ENCODE measurements at regions not wholly inside any gene's neighbourhood (a gene's known extent, or its start where the extent isn't known, plus 50 kb on each side); places are given as distances from the start of the nearest gene placed in this dataset.

GRCh38 chr9:99411068-99411467, 189.0 kb downstream of the SEC61B start:
- H3K4me1 ChIP-seq (ENCODE audit: control insufficient read depth, insufficient read depth, low read length), result peaks cover 6% of the 10 kb centered on the region
- H3K36me3 ChIP-seq (ENCODE audit: control insufficient read depth, insufficient read depth, low read length), result no peaks in the 10 kb centered on the region
- 82% methylated on average over 1 of the region's 1 CpG; no CpG with 5 or more reads in 1 of the 2 experiments for WGBS, 2 experiments
- H3K9me3 ChIP-seq (ENCODE audit: control insufficient read depth, low read length), result no peaks in the 10 kb centered on the region
- H3K4me3 ChIP-seq (ENCODE audit: insufficient read depth, low read depth, low read length), result no peak overlapping the region
- H3K27ac ChIP-seq (ENCODE audit: insufficient read depth, low read depth, low read length, poor library complexity, severe bottlenecking), result no peak overlapping the region
- H3K27me3 ChIP-seq (ENCODE audit: control insufficient read depth, insufficient read depth, low read length, poor library complexity, severe bottlenecking), result peaks cover 54% of the 10 kb centered on the region

- H3K4me1 ChIP-seq (ENCODE audit: control insufficient read depth, insufficient read depth, low read length), result peaks cover 6% of the 10 kb centered on the region
- H3K27me3 ChIP-seq (ENCODE audit: control insufficient read depth, insufficient read depth, low read length, poor library complexity, severe bottlenecking), result peaks cover 48% of the 10 kb centered on the region
- 71 to 78% methylated on average over 8 of the region's 8 CpGs for WGBS, 2 experiments
- no peak overlapping the region for H3K4me3 ChIP-seq (ENCODE audit: insufficient read depth, low read depth, low read length)
- H3K9me3 ChIP-seq (ENCODE audit: control insufficient read depth, low read length), result no peaks in the 10 kb centered on the region
- no peaks in the 10 kb centered on the region for H3K36me3 ChIP-seq (ENCODE audit: control insufficient read depth, insufficient read depth, low read length)
- H3K27ac ChIP-seq (ENCODE audit: insufficient read depth, low read depth, low read length, poor library complexity, severe bottlenecking), result no peak overlapping the region
Observed at GRCh38 chr9:99411479-99412115, 189.5 kb downstream of the SEC61B start.

- Histone ChIP-seq H3K27ac (ENCODE audit: insufficient read depth, low read depth, low read length, poor library complexity, severe bottlenecking) (no peak overlapping the region), H3K4me3 (ENCODE audit: insufficient read depth, low read depth, low read length) (no peak overlapping the region), H3K9me3 (ENCODE audit: control insufficient read depth, low read length) (no peaks in the 10 kb centered on the region), H3K4me1 (ENCODE audit: control insufficient read depth, insufficient read depth, low read length) (peaks cover 6% of the 10 kb centered on the region), H3K27me3 (ENCODE audit: control insufficient read depth, insufficient read depth, low read length, poor library complexity, severe bottlenecking) (peaks cover 38% of the 10 kb centered on the region), H3K36me3 (ENCODE audit: control insufficient read depth, insufficient read depth, low read length) (no peaks in the 10 kb centered on the region)
Observed at GRCh38 chr9:99412606-99413005, 190.5 kb downstream of the SEC61B start.

DNA sequence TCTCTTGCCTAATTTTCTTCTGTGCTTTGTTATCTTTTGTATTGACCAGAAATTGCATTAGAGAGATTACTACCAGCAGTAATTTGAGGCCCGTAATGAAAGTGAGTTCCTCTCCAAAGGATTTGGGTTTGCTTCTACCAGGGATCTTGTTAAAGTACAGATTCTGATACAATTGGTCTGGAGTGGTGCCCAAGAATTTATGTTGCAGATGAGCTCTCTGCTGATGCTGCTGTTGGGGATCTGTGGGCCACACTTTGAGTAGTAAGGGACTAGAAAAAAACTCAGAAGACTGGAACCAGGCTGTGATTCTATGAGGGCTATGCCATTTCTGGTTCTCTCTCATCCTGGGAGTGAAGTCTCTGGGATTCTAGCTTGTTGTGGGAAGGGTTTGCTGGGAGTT, 192.2 kb downstream of the SEC61B start:
- no peak overlapping the region for H3K4me3 ChIP-seq (ENCODE audit: insufficient read depth, low read depth, low read length)
- no peaks in the 10 kb centered on the region for H3K36me3 ChIP-seq (ENCODE audit: control insufficient read depth, insufficient read depth, low read length)
- 89 to 97% methylated on average over 1 of the region's 1 CpG for WGBS, 2 experiments
- H3K4me1 ChIP-seq (ENCODE audit: control insufficient read depth, insufficient read depth, low read length), result peaks cover 6% of the 10 kb centered on the region
- no peak overlapping the region for H3K27ac ChIP-seq (ENCODE audit: insufficient read depth, low read depth, low read length, poor library complexity, severe bottlenecking)
- no peaks in the 10 kb centered on the region for H3K9me3 ChIP-seq (ENCODE audit: control insufficient read depth, low read length)
- H3K27me3 ChIP-seq (ENCODE audit: control insufficient read depth, insufficient read depth, low read length, poor library complexity, severe bottlenecking), result peaks cover 21% of the 10 kb centered on the region

DNA sequence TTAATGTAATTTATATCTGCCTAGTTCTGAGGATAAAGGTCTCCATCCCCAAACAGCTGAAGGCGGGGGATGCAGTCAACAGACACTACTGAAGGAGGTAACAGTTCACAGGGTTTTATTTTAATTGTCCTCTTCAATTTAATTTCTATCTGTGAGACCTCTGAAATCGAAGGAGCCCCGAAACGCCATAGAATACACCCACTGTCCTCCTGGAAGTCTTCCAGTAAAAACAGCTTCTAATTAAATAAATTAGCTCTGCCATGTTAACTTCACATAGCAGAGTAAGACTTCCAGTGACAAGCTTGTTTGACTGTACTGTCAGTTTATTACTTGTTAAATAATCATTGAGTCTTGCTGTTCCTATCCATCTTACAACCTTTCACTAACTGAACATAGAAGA, 193.5 kb downstream of the SEC61B start:
- no peak overlapping the region for H3K27ac ChIP-seq (ENCODE audit: insufficient read depth, low read depth, low read length, poor library complexity, severe bottlenecking)
- no peak overlapping the region for H3K4me3 ChIP-seq (ENCODE audit: insufficient read depth, low read depth, low read length)
- H3K27me3 ChIP-seq (ENCODE audit: control insufficient read depth, insufficient read depth, low read length, poor library complexity, severe bottlenecking), result peaks cover 14% of the 10 kb centered on the region
- no peaks in the 10 kb centered on the region for H3K9me3 ChIP-seq (ENCODE audit: control insufficient read depth, low read length)
- peaks cover 6% of the 10 kb centered on the region for H3K4me1 ChIP-seq (ENCODE audit: control insufficient read depth, insufficient read depth, low read length)
- WGBS, 2 experiments, result 95 to 96% methylated on average over 4 of the region's 4 CpGs
- no peaks in the 10 kb centered on the region for H3K36me3 ChIP-seq (ENCODE audit: control insufficient read depth, insufficient read depth, low read length)

DNA sequence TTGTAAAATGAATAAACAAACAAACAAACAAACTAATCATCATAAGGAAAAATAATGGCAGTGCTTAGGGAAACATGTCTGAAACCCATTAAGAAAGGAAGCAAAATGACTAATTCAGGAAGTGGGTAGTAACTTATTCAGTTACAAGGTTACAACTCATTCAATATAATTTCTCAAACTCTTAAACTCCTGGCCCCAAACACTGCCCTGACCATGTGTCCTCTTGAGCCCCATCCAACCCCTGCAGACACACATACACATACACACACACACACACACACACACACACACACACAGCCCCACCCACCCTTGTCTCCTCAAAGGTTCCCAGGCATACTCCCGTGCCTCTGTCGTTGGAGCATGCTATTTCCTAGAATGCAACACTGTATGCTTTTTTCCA, 193.9 kb downstream of the SEC61B start:
- WGBS, 2 experiments, result 77% methylated on average over 2 of the region's 2 CpGs
- no peak overlapping the region for H3K27ac ChIP-seq (ENCODE audit: insufficient read depth, low read depth, low read length, poor library complexity, severe bottlenecking)
- H3K4me1 ChIP-seq (ENCODE audit: control insufficient read depth, insufficient read depth, low read length), result peaks cover 6% of the 10 kb centered on the region
- H3K36me3 ChIP-seq (ENCODE audit: control insufficient read depth, insufficient read depth, low read length), result no peaks in the 10 kb centered on the region
- no peak overlapping the region for H3K4me3 ChIP-seq (ENCODE audit: insufficient read depth, low read depth, low read length)
- peaks cover 10% of the 10 kb centered on the region for H3K27me3 ChIP-seq (ENCODE audit: control insufficient read depth, insufficient read depth, low read length, poor library complexity, severe bottlenecking)
- no peaks in the 10 kb centered on the region for H3K9me3 ChIP-seq (ENCODE audit: control insufficient read depth, low read length)

- H3K4me3 ChIP-seq (ENCODE audit: insufficient read depth, low read depth, low read length), result no peak overlapping the region
- 90 to 97% methylated on average over 4 of the region's 4 CpGs for WGBS, 2 experiments
- no peak overlapping the region for H3K27ac ChIP-seq (ENCODE audit: insufficient read depth, low read depth, low read length, poor library complexity, severe bottlenecking)
- H3K4me1 ChIP-seq (ENCODE audit: control insufficient read depth, insufficient read depth, low read length), result no peaks in the 10 kb centered on the region
- H3K27me3 ChIP-seq (ENCODE audit: control insufficient read depth, insufficient read depth, low read length, poor library complexity, severe bottlenecking), result peaks cover 4% of the 10 kb centered on the region
- no peaks in the 10 kb centered on the region for H3K9me3 ChIP-seq (ENCODE audit: control insufficient read depth, low read length)
- no peaks in the 10 kb centered on the region for H3K36me3 ChIP-seq (ENCODE audit: control insufficient read depth, insufficient read depth, low read length)
Observed at GRCh38 chr9:99419070-99419469, 197.0 kb downstream of the SEC61B start.

- no peaks in the 10 kb centered on the region for H3K36me3 ChIP-seq (ENCODE audit: control insufficient read depth, insufficient read depth, low read length)
- WGBS, 2 experiments, result 92 to 93% methylated on average over 4 of the region's 4 CpGs
- H3K27ac ChIP-seq (ENCODE audit: insufficient read depth, low read depth, low read length, poor library complexity, severe bottlenecking), result no peak overlapping the region
- H3K4me1 ChIP-seq (ENCODE audit: control insufficient read depth, insufficient read depth, low read length), result no peaks in the 10 kb centered on the region
- H3K4me3 ChIP-seq (ENCODE audit: insufficient read depth, low read depth, low read length), result no peak overlapping the region
- H3K9me3 ChIP-seq (ENCODE audit: control insufficient read depth, low read length), result no peaks in the 10 kb centered on the region
- H3K27me3 ChIP-seq (ENCODE audit: control insufficient read depth, insufficient read depth, low read length, poor library complexity, severe bottlenecking), result no peaks in the 10 kb centered on the region
Observed at GRCh38 chr9:99421369-99421768, 199.3 kb downstream of the SEC61B start.

GRCh38 chr9:99425124-99425523, 203.0 kb downstream of the SEC61B start:
- Histone ChIP-seq H3K4me3 (ENCODE audit: insufficient read depth, low read depth, low read length) (no peak overlapping the region), H3K4me1 (ENCODE audit: control insufficient read depth, insufficient read depth, low read length) (no peaks in the 10 kb centered on the region), H3K36me3 (ENCODE audit: control insufficient read depth, insufficient read depth, low read length) (no peaks in the 10 kb centered on the region), H3K27me3 (ENCODE audit: control insufficient read depth, insufficient read depth, low read length, poor library complexity, severe bottlenecking) (no peaks in the 10 kb centered on the region), H3K9me3 (ENCODE audit: control insufficient read depth, low read length) (no peaks in the 10 kb centered on the region), H3K27ac (ENCODE audit: insufficient read depth, low read depth, low read length, poor library complexity, severe bottlenecking) (no peak overlapping the region)

DNA sequence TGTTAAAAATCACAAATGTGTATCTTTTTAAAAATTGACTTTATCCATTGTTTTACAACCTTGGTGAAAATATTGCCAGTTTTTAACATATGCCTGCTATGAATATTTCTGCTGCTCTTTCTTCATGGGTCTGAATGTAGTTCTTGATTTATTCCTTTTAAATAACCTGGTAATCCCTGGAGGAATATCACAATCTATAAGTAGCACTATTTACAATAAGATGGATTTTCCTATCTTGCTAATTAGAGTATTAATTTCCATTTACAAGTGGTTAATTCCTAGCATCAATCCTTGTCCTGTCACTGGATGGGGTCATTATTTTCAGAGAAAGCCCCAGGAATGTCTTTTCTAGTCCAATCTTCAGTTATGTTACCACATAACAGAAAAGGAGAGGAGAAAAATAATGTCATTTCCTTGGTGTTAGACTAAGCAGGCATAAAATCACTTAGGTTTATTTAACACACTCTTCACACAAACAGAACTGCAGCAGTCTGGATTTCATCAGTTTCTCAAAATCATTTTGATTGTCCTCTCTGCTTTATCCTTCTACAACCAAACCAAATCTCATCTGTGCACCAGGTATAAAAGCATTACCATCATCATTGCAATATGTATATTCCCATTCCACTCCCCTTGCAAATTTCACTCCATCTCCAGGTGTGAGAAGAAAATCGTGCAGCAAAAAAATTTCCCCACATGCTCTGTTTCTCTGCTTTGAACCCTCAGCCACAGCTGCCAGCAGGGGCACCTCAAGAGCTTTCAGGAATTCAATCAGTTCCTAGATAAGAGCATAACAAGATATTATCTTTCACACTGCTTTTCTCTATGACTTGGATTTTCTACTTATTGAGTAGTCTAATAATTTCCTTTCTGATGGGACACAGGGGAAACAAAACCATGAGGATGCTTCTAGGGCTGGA, 204.1 kb downstream of the SEC61B start:
- Histone ChIP-seq H3K4me3 (ENCODE audit: insufficient read depth, low read depth, low read length) (no peak overlapping the region), H3K27ac (ENCODE audit: insufficient read depth, low read depth, low read length, poor library complexity, severe bottlenecking) (no peak overlapping the region), H3K4me1 (ENCODE audit: control insufficient read depth, insufficient read depth, low read length) (no peaks in the 10 kb centered on the region), H3K27me3 (ENCODE audit: control insufficient read depth, insufficient read depth, low read length, poor library complexity, severe bottlenecking) (no peaks in the 10 kb centered on the region), H3K9me3 (ENCODE audit: control insufficient read depth, low read length) (no peaks in the 10 kb centered on the region), H3K36me3 (ENCODE audit: control insufficient read depth, insufficient read depth, low read length) (no peaks in the 10 kb centered on the region)
- WGBS, 2 experiments, result 66 to 78% methylated on average over 1 of the region's 1 CpG

Measured in ectodermal cell (in vitro differentiated cells).